ENCODE measurements at regions not wholly inside any gene's neighbourhood (a gene's known extent, or its start where the extent isn't known, plus 50 kb on each side); places are given as distances from the start of the nearest gene placed in this dataset.

DNA sequence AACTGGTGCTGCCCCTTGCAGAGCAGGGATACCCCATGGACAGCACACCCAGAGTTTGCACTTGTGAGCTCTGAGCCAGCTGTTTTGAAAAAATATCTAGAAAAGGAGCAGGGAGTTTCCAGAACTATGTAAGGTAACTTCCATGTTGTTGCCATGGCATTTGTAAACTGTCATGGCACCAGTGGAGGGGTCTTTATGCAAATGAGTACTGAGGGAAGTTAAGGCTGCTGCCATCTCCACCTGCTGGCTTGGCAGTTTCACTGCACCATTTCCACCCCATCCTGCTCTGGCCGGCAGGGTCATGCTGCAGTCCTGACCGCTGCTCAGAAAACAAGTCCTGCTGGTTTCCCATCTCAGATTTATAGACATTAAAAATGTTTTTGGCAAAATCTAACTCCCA is 52.3 kb upstream of the SNTG2 start:
- no peak for DNase-seq

DNA sequence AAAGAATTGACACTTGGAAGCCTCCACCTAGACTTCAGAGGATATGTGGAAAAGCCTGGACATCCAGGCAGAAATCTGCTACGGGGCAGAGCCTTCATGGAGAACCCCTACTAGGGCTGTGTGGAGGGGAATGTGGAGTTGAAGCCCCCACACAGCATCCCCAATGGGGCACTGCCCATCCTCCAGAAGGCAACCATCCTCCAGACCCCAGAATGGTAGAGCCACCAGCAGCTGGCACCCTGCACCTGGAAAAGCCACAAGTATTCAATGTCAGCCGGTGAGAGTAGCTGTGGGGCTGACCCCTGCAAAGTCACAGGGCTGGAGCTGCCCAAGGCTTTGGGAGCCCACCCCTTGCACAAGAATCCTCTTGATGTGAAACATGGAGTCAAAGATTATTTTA is 53.6 kb upstream of the SNTG2 start:
- DNase-seq, result no peak

DNA sequence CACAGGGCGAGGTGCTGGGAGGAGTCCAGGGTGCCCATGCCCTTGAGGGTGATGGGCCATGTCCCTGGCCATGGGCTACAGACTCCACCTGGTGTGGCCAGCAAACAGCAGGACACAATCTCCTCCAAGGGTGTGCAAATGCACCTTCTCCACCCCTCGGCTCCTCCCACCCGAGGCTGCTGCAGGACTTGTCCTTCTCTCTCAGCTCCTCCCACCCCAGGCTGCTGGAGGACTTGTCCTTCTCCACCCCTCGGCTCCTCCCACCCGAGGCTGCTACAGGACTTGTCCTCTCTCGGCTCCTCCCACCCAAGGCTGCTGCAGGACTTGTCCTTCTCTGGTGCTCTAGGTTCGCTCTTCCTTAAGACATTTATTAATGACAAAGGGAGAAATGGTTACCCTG is 57.3 kb upstream of the SNTG2 start:
- no peak for DNase-seq

DNA sequence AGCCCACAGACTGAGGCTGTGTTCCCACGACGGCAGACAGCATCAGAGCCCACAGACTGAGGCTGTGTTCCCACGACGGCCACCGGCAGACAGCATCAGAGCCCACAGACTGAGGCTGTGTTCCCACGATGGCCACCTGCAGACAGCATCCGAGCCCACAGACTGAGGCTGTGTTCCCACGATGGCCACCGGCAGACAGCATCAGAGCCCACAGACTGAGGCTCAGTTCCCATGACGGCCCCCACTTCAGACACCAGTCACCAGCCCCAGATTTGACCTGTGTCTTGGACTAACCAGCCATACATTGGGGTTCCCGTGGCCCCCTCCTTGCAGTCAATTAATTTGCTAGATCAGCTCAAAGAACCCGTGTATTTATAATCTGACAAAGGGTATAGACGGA is 57.8 kb upstream of the SNTG2 start:
- no peak for DNase-seq

GRCh38 chr2:892401-892800 is 58.2 kb upstream of the SNTG2 start:
- no peak for DNase-seq

DNA sequence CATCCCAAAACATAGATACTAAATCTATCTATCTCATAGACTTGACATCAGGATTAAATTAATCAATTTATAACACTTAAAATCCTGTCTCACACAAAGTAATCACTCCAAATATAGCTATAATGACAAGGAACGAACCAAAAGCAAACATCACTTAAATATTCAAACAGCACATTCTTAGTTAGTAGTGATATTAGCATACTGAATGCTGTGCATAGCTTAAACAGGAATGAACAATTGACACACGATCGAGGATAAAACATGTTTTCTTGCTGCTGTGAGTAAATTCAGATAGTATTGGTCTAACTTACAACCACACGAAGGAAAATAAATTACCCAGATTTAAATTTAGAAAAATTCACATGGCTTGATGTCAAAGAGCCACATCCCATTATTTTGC is 58.9 kb upstream of the SNTG2 start:
- DNase-seq, result no peak

DNA sequence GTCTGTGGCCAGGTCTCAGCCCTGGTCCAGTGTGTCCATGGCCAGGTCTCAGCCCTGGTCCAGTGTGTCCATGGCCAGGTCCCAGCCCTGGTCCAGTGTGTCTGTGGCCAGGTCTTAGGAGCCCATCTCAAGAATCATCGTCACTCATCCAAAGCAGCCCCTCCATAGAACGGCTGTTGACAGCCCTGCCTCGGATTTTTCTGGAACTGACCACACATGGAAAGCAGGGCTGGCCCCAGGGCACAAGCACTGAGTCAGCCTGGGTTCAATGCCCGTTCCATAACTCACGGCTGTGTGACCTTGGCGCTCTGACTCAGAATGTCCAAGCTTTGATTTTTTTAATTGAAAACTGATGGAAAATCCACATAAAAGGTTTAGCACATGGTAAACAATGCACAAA is 59.9 kb upstream of the SNTG2 start:
- DNase-seq, result no peak

DNA sequence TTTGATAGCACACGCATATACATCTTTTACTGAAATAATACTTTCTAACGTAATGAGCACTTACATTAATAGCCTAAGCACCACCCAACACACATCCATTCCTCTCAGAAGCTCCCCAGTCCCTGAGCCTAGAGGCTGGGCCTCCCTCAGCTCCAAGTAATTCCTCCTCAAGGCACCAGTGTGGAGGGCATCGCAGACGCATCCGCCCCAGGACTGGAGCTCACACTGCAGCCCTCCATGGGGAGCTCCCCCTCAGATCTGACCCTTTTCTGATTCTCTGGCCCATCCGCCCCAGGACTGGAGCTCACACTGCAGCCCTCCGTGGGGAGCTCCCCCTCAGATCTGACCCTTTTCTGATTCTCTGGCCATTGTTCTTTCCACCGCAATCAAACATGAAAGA is 60.4 kb upstream of the SNTG2 start:
- DNase-seq, result no peak

DNA sequence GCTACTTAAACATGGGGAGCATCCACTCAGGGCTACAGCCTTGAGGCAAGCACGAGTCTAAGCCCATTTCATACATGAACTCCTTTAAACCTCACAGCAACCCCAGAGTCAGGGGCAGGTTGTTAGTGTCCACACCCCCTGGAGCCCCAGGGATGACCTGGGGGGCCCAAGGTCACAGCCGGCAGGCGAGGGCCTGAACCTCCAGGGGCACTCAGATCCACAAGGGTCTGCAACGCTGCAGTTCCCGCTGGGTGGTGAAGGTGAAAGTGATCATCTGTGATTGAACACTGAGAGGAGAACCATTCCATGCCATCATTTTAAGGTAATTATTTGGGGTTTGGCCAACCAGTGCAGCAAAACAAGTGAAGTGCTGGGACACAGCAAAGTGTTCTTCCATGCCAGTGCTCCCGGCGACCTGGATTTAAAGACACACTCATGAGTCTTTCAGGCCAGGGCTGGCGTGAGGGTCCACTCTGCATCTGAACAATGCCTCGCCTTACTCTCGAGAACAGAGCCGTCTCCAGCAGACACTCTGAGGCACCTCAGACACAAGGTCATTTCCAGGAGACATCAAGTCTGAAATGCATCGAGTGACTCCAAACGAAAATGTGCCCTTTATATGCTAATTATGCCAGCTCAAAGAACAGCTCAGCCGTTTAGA is 61.6 kb upstream of the SNTG2 start:
- DNase-seq, result no peak

DNA sequence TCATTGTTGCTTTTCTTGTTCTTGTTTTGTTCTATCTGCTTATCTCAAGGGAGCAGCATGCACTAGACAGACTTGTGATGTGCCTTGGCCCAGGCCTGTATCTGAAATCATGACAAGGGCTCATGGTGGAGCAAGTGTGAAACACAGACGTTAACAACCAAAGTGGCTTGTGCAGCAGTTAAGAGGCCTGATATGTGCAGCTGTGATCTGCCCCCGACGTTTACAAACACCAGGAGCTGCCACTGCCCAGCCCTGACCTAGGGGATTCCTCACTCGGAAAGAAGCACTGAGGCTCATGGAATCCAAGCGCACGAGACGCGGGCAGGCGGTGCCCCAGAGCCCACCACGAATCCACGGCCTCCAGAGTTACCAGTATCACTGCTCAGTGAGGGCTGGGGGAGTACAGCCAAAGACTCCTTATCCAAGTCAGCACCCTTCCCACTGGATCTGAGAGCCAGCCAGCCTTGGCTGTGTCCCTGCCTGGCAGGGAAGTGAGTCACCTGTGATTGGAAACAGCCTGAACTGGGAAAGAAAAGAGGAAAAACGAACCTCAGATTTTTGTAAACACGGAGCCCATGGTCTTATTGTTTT is 62.3 kb upstream of the SNTG2 start:
- DNase-seq, result no peak

DNA sequence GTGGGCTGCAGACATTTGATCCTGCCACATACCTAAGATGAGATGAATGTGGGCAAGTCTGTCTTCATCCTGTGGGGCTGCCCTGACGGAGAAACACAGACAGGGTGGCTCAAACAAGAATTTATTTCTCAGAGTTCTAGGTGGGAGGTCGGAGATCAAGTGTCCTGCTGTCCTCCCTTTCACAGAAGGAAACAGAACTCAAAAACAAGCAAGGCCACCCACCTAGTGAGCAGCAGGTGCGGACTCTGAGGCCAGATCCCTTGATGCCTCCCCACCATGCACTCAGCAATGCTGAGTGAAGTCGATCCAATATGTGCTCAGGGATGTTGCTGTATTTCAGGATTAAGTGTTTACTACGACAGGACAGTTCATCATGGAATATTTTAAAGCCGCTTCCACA is 63.0 kb upstream of the SNTG2 start:
- DNase-seq, result no peak

GRCh38 chr2:886072-887022 is 64.3 kb upstream of the SNTG2 start:
- DNase-seq, result no peak

GRCh38 chr2:885230-886071 is 65.2 kb upstream of the SNTG2 start:
- DNase-seq, result no peak

GRCh38 chr2:883803-884748 is 66.6 kb upstream of the SNTG2 start:
- DNase-seq, result no peak

GRCh38 chr2:883260-883802 is 67.3 kb upstream of the SNTG2 start:
- DNase-seq, result no peak

DNA sequence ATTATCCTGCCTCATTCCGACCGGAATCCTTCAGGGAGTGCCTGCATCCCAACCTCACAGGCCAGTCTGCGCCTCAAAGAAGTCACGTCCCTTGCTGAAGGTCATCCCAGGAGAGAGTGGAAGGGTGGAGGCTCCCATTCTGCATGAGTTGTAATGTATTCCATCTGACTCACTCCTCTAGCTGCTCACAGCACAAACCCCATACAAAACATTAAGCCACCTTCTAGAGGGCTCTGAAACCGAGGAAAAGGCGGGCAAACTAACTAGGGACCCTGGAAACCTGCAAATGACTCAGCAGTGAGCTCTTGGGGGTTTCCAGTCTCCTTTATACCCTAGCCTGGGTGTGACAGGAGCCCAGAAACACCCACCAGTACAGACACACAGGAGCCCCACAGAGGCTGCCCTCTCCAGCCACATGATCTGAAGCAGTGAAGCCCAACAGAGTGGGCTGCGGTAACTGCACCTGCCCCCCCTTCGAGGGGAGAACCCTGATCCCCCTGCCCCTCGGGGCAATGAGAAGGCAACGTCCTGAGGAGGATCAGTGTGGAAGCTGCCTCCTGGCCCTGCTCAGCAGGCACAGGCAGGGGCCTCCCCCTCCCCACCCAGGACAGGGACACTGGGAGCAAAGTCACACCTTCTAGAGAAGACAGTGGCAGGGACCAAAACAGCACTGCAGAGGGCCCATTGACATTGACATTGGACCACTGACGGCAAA is 69.3 kb upstream of the SNTG2 start:
- no peak for DNase-seq

DNA sequence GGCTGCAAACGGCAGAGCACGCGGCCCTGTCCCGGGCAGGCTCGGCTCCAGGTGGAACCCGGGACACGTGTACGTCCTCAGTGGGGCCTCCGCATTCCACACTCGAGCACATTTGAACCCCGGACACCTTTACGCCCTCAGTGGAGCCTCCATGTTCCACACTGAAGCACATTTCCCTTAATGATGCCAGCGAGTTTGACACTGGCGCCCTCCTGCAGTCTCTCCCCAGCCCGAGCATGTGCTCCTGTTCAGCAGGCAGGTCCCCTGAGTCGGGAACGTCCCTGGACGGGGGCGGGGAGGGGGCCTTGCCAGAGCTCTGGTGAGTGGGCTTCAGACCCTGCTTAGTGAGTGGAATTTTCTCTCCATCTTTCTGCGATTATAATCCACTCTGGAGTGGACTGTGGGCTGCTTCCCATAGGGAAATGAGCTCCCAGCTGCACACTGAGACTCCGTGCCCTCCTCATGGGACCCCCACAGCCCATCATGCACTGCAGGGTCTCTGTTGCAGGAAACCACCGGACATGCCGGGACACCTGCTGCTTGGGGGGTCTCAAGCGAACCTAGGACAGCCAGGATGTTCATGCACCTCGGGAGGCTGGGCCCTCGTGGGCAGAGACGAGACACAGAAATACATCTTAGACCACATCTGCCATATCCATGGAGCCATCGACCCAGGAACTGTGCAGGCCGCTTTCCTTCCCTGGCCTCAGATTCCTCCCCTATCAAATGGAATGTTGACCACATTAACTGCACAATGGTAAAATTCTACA is 70.3 kb upstream of the SNTG2 start:
- no peak for DNase-seq

DNA sequence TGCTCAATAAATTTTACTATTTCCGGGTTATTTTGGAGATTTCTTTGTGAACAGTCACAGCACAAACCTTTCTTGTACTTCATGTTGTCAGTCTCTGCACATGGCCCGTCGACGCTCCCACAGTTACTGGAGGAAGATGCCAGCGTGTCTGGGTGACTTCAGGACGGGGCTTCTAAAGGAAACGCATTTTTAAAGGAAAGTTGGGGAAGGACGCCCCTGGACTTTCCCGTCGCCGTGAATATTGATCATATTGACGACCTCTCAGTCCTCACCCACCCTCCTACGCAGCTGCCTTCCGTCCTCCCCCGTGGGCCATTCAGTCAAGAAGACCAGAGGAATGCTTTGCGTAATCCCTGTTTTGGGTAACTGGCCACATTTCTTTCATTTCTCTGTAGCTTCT is 71.1 kb upstream of the SNTG2 start:
- no peak for DNase-seq

DNA sequence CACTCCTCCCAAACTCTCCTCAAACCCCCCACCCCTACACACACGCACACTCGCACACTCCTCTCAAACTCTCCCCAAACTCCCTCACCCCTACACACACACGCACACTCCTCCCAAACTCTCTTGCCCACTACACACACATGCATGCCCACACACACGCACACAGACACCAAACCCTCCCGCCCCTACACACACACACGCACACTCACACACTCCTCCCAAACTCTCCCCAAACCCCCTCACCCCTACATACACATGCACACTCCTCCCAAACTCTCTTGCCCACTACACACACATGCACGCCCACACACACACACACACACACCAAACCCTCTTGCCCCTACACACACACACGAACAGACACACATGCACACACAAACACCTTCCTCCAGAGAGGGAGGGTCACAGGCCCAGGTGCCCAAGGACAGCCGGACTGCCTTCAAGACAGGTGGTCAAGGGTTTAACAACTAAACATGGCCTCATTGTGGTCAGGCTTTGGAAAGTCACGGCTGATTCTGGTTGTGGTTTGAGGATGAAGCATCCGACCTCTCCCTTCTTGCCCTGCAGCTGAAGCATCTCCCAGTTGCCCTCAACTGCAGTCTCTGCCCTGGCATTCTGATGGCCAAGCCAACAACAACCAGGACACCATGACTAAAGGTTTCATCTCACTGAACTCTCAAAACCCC is 72.3 kb upstream of the SNTG2 start:
- DNase-seq, result no peak

DNA sequence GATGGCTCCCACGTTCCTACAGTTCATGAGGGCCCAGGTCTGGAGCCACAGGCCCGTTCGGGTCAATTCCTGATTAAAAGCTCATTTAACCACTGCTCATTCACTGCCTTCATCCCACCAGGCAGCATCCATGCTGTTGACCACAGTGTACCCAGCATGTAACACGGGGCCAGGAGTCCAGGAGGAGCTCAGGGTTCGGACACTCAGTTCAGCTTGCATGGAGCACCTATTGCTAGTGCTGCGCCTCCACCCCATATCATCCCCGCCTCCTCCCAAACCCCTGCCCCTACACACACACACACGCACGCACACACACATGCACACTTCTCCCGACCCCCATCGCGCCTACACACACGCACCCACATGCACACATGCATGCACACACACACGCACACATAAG is 72.9 kb upstream of the SNTG2 start:
- DNase-seq, result no peak
